Mesothelial cell of epicardium (in vitro differentiated cells): ENCODE measurements at regions not wholly inside any gene's neighbourhood (a gene's known extent, or its start where the extent isn't known, plus 50 kb on each side); places are given as distances from the start of the nearest gene placed in this dataset.
"Not testable (repeated sequence)": the region's sequence is repeated elsewhere in the genome, so short reads cannot be mapped to it uniquely, and the experiment has no call there.

Experiments used
- DNase-seq, 2 experiments: peaks; one replicate each; pipeline ENCODE4 v3.0.0; 2021; ENCODE audit warnings: low spot score in 2 of 2; ENCODE audit not compliant: unreplicated experiment in 2 of 2
- H3K27ac Mint-ChIP-seq: 2 replicates; pipeline ENCODE4 v1.8.0; 2021; ENCODE audit warnings: mixed read lengths
- H3K27me3 Mint-ChIP-seq: 2 replicates; pipeline ENCODE4 v1.8.0; 2021; ENCODE audit warnings: low read depth, mixed read lengths
- H3K36me3 Mint-ChIP-seq: 2 replicates; pipeline ENCODE4 v1.8.0; 2021; ENCODE audit warnings: mixed read lengths
- H3K4me1 Mint-ChIP-seq: 2 replicates; pipeline ENCODE4 v1.8.0; 2021; ENCODE audit warnings: mixed read lengths
- H3K4me3 Mint-ChIP-seq: 2 replicates; pipeline ENCODE4 v1.8.0; 2021; ENCODE audit warnings: mild to moderate bottlenecking, moderate library complexity, mixed read lengths
- H3K9me3 Mint-ChIP-seq: 2 replicates; pipeline ENCODE4 v1.8.0; 2021; ENCODE audit warnings: mixed read lengths
- CTCF ChIP-seq: fragments of 200-600 bp; sonication (generic); IDR thresholded peaks from one replicate; pipeline ENCODE4 v1.5.0; 2021; ENCODE audit warnings: antibody characterized with exemption; ENCODE audit not compliant: unreplicated experiment

GRCh38 chr3:35263477-35263876 lies 375.8 kb upstream of the ARPP21 start:
- no peaks in the 10 kb centered on the region for H3K27me3 Mint-ChIP-seq
- no peaks in the 10 kb centered on the region for H3K9me3 Mint-ChIP-seq
- no peak for DNase-seq
- H3K4me3 Mint-ChIP-seq = no peak overlapping the region
- no peaks in the 10 kb centered on the region for H3K4me1 Mint-ChIP-seq
- no peak for TF ChIP-seq CTCF
- H3K36me3 Mint-ChIP-seq = no peaks in the 10 kb centered on the region
- H3K27ac Mint-ChIP-seq = no peak overlapping the region

- not testable (repeated sequence) for H3K4me1 Mint-ChIP-seq, H3K9me3 Mint-ChIP-seq, H3K27ac Mint-ChIP-seq, H3K4me3 Mint-ChIP-seq, H3K27me3 Mint-ChIP-seq, H3K36me3 Mint-ChIP-seq, DNase-seq
Observed at GRCh38 chr3:35266065-35266464, 373.3 kb upstream of the ARPP21 start.

GRCh38 chr3:35275768-35276167 lies 363.6 kb upstream of the ARPP21 start:
- TF ChIP-seq CTCF = no peak
- H3K4me3 Mint-ChIP-seq = no peak overlapping the region
- no peaks in the 10 kb centered on the region for H3K4me1 Mint-ChIP-seq
- no peak overlapping the region for H3K27ac Mint-ChIP-seq
- H3K9me3 Mint-ChIP-seq = peaks cover 30% of the 10 kb centered on the region
- no peak for DNase-seq
- H3K36me3 Mint-ChIP-seq = no peaks in the 10 kb centered on the region
- H3K27me3 Mint-ChIP-seq = no peaks in the 10 kb centered on the region

- no peaks in the 10 kb centered on the region for H3K27me3 Mint-ChIP-seq
- DNase-seq = no peak
- no peaks in the 10 kb centered on the region for H3K36me3 Mint-ChIP-seq
- peaks cover 36% of the 10 kb centered on the region for H3K9me3 Mint-ChIP-seq
- no peak overlapping the region for H3K27ac Mint-ChIP-seq
- no peaks in the 10 kb centered on the region for H3K4me1 Mint-ChIP-seq
- no peak for TF ChIP-seq CTCF
- no peak overlapping the region for H3K4me3 Mint-ChIP-seq
Observed at GRCh38 chr3:35276568-35276967, 362.8 kb upstream of the ARPP21 start.

- peaks cover 29% of the 10 kb centered on the region for H3K4me1 Mint-ChIP-seq
- no peaks in the 10 kb centered on the region for H3K9me3 Mint-ChIP-seq
- no peak overlapping the region for H3K4me3 Mint-ChIP-seq
- H3K27me3 Mint-ChIP-seq = no peaks in the 10 kb centered on the region
- DNase-seq = no peak
- no peak overlapping the region for H3K27ac Mint-ChIP-seq
- TF ChIP-seq CTCF = no peak
- H3K36me3 Mint-ChIP-seq = no peaks in the 10 kb centered on the region
Observed at GRCh38 chr3:35291471-35292236, 347.7 kb upstream of the ARPP21 start.

- no peak for DNase-seq
- no peaks in the 10 kb centered on the region for H3K27me3 Mint-ChIP-seq
- no peaks in the 10 kb centered on the region for H3K36me3 Mint-ChIP-seq
- no peaks in the 10 kb centered on the region for H3K9me3 Mint-ChIP-seq
- no peak overlapping the region for H3K4me3 Mint-ChIP-seq
- no peak for TF ChIP-seq CTCF
- H3K4me1 Mint-ChIP-seq = peaks cover 29% of the 10 kb centered on the region
- no peak overlapping the region for H3K27ac Mint-ChIP-seq
Observed at GRCh38 chr3:35292568-35292967, 346.8 kb upstream of the ARPP21 start.
